ENCODE measurements at regions not wholly inside any gene's neighbourhood (a gene's known extent, or its start where the extent isn't known, plus 50 kb on each side); places are given as distances from the start of the nearest gene placed in this dataset.
"Not testable (repeated sequence)": the region's sequence is repeated elsewhere in the genome, so short reads cannot be mapped to it uniquely, and the experiment has no call there.

- DNase-seq (ENCODE audit: low read depth in 2 of 2), result no peak
Observed at GRCh38 chr1:74818241-74818640, 85.3 kb downstream of the TYW3 start.

GRCh38 chr1:74818661-74819456 lies 85.9 kb downstream of the TYW3 start:
- DNase-seq (ENCODE audit: low read depth in 2 of 2), result peak; percentile 5 to 22

- DNase-seq (ENCODE audit: low read depth in 2 of 2), result peak; percentile 33 to 40
Observed at GRCh38 chr1:74822851-74823401, 90.0 kb downstream of the TYW3 start.

- no peak for DNase-seq (ENCODE audit: low read depth in 2 of 2)
Observed at GRCh38 chr1:74824497-74825107, 91.7 kb downstream of the TYW3 start.

GRCh38 chr1:74830766-74831165 lies 97.8 kb downstream of the TYW3 start:
- DNase-seq (ENCODE audit: low read depth in 2 of 2), result peak; percentile 21 to 22

- no peak for DNase-seq (ENCODE audit: low read depth in 2 of 2)
Observed at GRCh38 chr1:74834261-74834660, 101.3 kb downstream of the TYW3 start.

GRCh38 chr1:74835051-74835450 lies 102.1 kb downstream of the TYW3 start:
- DNase-seq (ENCODE audit: low read depth in 2 of 2), result peak; percentile 71 to 73

- no peak for DNase-seq (ENCODE audit: low read depth in 2 of 2)
Observed at GRCh38 chr1:74842726-74843125, 109.8 kb downstream of the TYW3 start.

- peak; percentile 16 to 19 for DNase-seq (ENCODE audit: low read depth in 2 of 2)
Observed at GRCh38 chr1:74847715-74848114, 114.8 kb downstream of the TYW3 start.

GRCh38 chr1:74853756-74854155 lies 120.8 kb downstream of the TYW3 start:
- DNase-seq (ENCODE audit: low read depth in 2 of 2), result no peak

- DNase-seq (ENCODE audit: low read depth in 2 of 2), result no peak
Observed at GRCh38 chr1:74856174-74856573, 123.2 kb downstream of the TYW3 start.

- no peak for DNase-seq (ENCODE audit: low read depth in 2 of 2)
Observed at GRCh38 chr1:74857676-74858075, 124.7 kb downstream of the TYW3 start.

- peak; percentile 42 to 48 for DNase-seq (ENCODE audit: low read depth in 2 of 2)
Observed at GRCh38 chr1:74858136-74858535, 125.2 kb downstream of the TYW3 start.

GRCh38 chr1:74861867-74862266 lies 128.9 kb downstream of the TYW3 start:
- no peak for DNase-seq (ENCODE audit: low read depth in 2 of 2)

- no peak for DNase-seq (ENCODE audit: low read depth in 2 of 2)
Observed at GRCh38 chr1:74869702-74870101, 136.8 kb downstream of the TYW3 start.

GRCh38 chr1:74877366-74877765 lies 144.4 kb downstream of the TYW3 start:
- DNase-seq (ENCODE audit: low read depth in 2 of 2), result not testable (repeated sequence)

- no peak for DNase-seq (ENCODE audit: low read depth in 2 of 2)
Observed at GRCh38 chr1:74895411-74895810, 162.5 kb downstream of the TYW3 start.

GRCh38 chr1:74908131-74908530 lies 175.2 kb downstream of the TYW3 start:
- DNase-seq (ENCODE audit: low read depth in 2 of 2), result no peak

GRCh38 chr1:74908797-74909196 lies 175.8 kb downstream of the TYW3 start:
- no peak for DNase-seq (ENCODE audit: low read depth in 2 of 2)

GRCh38 chr1:74913978-74914377 lies 181.0 kb downstream of the TYW3 start:
- DNase-seq (ENCODE audit: low read depth in 2 of 2), result no peak

GRCh38 chr1:74933500-74933899 lies 200.5 kb downstream of the TYW3 start:
- no peak for DNase-seq (ENCODE audit: low read depth in 2 of 2)

- DNase-seq (ENCODE audit: low read depth in 2 of 2), result no peak
Observed at GRCh38 chr1:74935446-74935845, 198.7 kb upstream of the LHX8 start.

GRCh38 chr1:74937176-74937575 lies 197.0 kb upstream of the LHX8 start:
- DNase-seq (ENCODE audit: low read depth in 2 of 2), result no peak
